ENCODE measurements at regions not wholly inside any gene's neighbourhood (a gene's known extent, or its start where the extent isn't known, plus 50 kb on each side); places are given as distances from the start of the nearest gene placed in this dataset.
A peak's percentile ranks its signal among the peaks of the same experiment; 100 is the strongest.

DNA sequence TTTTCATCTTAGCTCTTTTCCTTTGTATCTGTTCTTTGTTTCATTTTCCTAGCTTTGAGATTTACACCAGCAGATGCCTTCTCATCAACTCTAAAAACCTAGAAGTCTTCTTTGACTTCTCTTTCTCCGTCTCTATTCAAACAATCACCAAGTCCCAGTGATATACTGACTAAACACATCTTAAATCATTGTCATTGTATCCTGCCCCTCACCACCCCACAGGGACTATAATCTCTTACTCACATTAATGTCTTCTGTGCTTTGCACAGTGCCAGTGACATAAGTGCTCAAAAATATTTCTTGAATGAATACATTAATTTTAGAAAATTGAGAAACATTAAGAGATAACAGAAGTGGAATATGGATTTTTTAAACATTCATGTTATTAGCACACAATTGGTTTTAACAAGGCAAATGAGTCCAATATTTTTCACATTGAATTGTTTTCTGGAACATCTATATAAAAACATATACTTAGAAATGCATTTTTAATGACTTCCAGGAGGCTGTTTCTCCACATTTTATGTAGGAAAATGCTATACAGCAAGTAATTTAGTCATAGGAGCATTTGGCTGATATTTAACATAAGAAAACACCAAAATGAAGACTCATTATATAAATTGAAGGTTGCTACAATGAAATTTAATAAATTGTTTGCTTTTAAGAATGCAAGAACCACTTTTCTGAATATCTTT, 472.8 kb upstream of the PRICKLE1 start:
- Mint-ChIP-seq H3K4me1 (peaks cover 13% of the 10 kb centered on the region), H3K36me3 (no peaks in the 10 kb centered on the region), H3K27me3 (ENCODE audit: insufficient read depth, low read depth) (no peaks in the 10 kb centered on the region), H3K27ac (no peak overlapping the region), H3K4me3 (no peak overlapping the region), H3K9me3 (no peaks in the 10 kb centered on the region)
- Histone ChIP-seq H3K27ac (no peak overlapping the region), H3K79me2 (ENCODE audit: low read depth) (no peaks in the 10 kb centered on the region), H3K36me3 (no peaks in the 10 kb centered on the region), H4K20me1 (ENCODE audit: low read depth) (no peaks in the 10 kb centered on the region), H3K9me3 (ENCODE audit: low read depth) (no peaks in the 10 kb centered on the region), H3K4me2 (no peak overlapping the region), H3K4me3 (no peak overlapping the region), H3F3A (ENCODE audit: low read depth) (peaks cover 8% of the 10 kb centered on the region), H3K27me3 (no peaks in the 10 kb centered on the region), H2AFZ (replicated peaks) (peak overlapping the region; percentile 48), H3K4me1 (peaks cover 11% of the 10 kb centered on the region), H3K9ac (no peak overlapping the region)
- TF ChIP-seq, protein P1, sequence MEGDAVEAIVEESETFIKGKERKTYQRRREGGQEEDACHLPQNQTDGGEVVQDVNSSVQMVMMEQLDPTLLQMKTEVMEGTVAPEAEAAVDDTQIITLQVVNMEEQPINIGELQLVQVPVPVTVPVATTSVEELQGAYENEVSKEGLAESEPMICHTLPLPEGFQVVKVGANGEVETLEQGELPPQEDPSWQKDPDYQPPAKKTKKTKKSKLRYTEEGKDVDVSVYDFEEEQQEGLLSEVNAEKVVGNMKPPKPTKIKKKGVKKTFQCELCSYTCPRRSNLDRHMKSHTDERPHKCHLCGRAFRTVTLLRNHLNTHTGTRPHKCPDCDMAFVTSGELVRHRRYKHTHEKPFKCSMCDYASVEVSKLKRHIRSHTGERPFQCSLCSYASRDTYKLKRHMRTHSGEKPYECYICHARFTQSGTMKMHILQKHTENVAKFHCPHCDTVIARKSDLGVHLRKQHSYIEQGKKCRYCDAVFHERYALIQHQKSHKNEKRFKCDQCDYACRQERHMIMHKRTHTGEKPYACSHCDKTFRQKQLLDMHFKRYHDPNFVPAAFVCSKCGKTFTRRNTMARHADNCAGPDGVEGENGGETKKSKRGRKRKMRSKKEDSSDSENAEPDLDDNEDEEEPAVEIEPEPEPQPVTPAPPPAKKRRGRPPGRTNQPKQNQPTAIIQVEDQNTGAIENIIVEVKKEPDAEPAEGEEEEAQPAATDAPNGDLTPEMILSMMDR (IDR thresholded peaks at IDR 0.05), result no peak
- TF ChIP-seq EZH2phosphoT487 (IDR thresholded peaks at IDR 0.05), result no peak
- no peak for TF ChIP-seq EZH2 (IDR thresholded peaks at IDR 0.05)
- DNase-seq (ENCODE audit: low spot score), result no peak

DNA sequence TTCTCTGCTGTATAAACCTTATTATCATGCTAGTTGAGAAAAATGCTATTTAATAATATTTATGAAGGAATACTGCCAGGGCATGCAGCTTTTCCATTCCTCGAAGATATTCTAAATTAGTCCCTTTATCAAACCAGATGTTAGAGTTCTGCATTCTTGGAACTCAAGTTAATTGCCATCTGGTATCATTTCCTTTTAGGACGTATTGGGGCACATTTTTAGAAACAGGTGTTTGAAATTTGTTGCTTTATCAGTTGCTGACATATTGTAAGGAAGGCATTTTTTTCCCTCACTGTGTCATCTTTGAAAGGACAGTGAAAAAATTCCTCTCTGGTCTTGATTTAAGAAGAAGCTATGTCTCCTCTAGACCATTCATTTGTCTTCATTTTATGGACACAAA, 471.2 kb upstream of the PRICKLE1 start:
- Histone ChIP-seq H3K9ac (no peak overlapping the region), H3K27ac (no peak overlapping the region), H2AFZ (replicated peaks) (no peak overlapping the region), H4K20me1 (ENCODE audit: low read depth) (no peaks in the 10 kb centered on the region), H3K4me1 (no peaks in the 10 kb centered on the region), H3K9me3 (ENCODE audit: low read depth) (no peaks in the 10 kb centered on the region), H3K79me2 (ENCODE audit: low read depth) (no peaks in the 10 kb centered on the region), H3F3A (ENCODE audit: low read depth) (no peaks in the 10 kb centered on the region), H3K4me2 (no peak overlapping the region), H3K4me3 (no peak overlapping the region), H3K36me3 (no peaks in the 10 kb centered on the region), H3K27me3 (no peaks in the 10 kb centered on the region)
- no peak overlapping the region for H3K27ac Mint-ChIP-seq
- H3K36me3 Mint-ChIP-seq, result no peaks in the 10 kb centered on the region
- H3K4me1 Mint-ChIP-seq, result peaks cover 4% of the 10 kb centered on the region
- H3K4me3 Mint-ChIP-seq, result no peak overlapping the region
- DNase-seq (ENCODE audit: low spot score), result no peak
- TF ChIP-seq, protein P1 (IDR thresholded peaks at IDR 0.05), result no peak
- TF ChIP-seq EZH2phosphoT487 (IDR thresholded peaks at IDR 0.05), result no peak
- no peak for TF ChIP-seq EZH2 (IDR thresholded peaks at IDR 0.05)
- H3K9me3 Mint-ChIP-seq, result no peaks in the 10 kb centered on the region
- no peaks in the 10 kb centered on the region for H3K27me3 Mint-ChIP-seq (ENCODE audit: insufficient read depth, low read depth)

DNA sequence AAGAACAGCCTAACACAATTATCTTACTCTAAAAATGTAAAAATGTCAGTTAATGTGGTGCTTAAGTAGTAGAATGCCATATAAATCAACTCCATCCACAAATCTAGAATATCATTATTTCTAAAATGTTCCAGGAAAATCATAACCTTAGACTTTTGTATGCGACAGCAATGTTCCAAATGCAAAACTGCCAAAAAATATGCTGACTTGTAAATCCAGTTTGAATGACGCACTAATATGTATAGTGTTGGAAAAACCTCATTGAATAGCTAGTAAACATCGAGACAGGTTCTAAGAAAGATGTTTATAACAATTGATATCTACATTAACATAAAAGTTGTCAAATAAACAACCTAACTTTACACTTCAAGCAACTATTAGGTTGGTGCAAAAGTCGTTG, 469.1 kb upstream of the PRICKLE1 start:
- no peak overlapping the region for H3K27ac Mint-ChIP-seq
- H3K9me3 Mint-ChIP-seq, result no peaks in the 10 kb centered on the region
- peaks cover 4% of the 10 kb centered on the region for H3K27me3 Mint-ChIP-seq (ENCODE audit: insufficient read depth, low read depth)
- H3K4me1 Mint-ChIP-seq, result peaks cover 15% of the 10 kb centered on the region
- Histone ChIP-seq H3K27me3 (no peaks in the 10 kb centered on the region), H3K4me1 (peaks cover 5% of the 10 kb centered on the region), H3K36me3 (no peaks in the 10 kb centered on the region), H3K27ac (no peak overlapping the region), H3K4me3 (no peak overlapping the region), H3K79me2 (ENCODE audit: low read depth) (no peaks in the 10 kb centered on the region), H3K4me2 (no peak overlapping the region), H3F3A (ENCODE audit: low read depth) (no peaks in the 10 kb centered on the region), H3K9ac (no peak overlapping the region), H2AFZ (replicated peaks) (no peak overlapping the region), H3K9me3 (ENCODE audit: low read depth) (no peaks in the 10 kb centered on the region), H4K20me1 (ENCODE audit: low read depth) (no peaks in the 10 kb centered on the region)
- H3K4me3 Mint-ChIP-seq, result no peak overlapping the region
- TF ChIP-seq, protein P1 (IDR thresholded peaks at IDR 0.05), result no peak
- no peak for TF ChIP-seq EZH2phosphoT487 (IDR thresholded peaks at IDR 0.05)
- TF ChIP-seq EZH2 (IDR thresholded peaks at IDR 0.05), result no peak
- no peak for DNase-seq (ENCODE audit: low spot score)
- no peaks in the 10 kb centered on the region for H3K36me3 Mint-ChIP-seq
